ENCODE measurements at regions not wholly inside any gene's neighbourhood (a gene's known extent, or its start where the extent isn't known, plus 50 kb on each side); places are given as distances from the start of the nearest gene placed in this dataset.

- in situ Hi-C loops (cut with MboI; ENCODE audit: low sequenced_read_pairs, unreplicated experiment) = no loop called here
- TF ChIP-seq CTCF (IDR thresholded peaks at IDR 0.05; ENCODE audit: borderline replicate concordance, control extremely low read depth, extremely low read depth, insufficient read depth, missing control alignments) = no peak
- no peak for DNase-seq (ENCODE audit: low spot score)
These were observed 349.9 kb downstream of the TRIB2 start for GRCh38 chr2:13066676-13067075.

GRCh38 chr2:13067508-13067907, 350.8 kb downstream of the TRIB2 start:
- DNase-seq (ENCODE audit: low spot score) = no peak
- in situ Hi-C loops (cut with MboI; ENCODE audit: low sequenced_read_pairs, unreplicated experiment) = no loop called here
- no peak for TF ChIP-seq CTCF (IDR thresholded peaks at IDR 0.05; ENCODE audit: borderline replicate concordance, control extremely low read depth, extremely low read depth, insufficient read depth, missing control alignments)

- in situ Hi-C loops (cut with MboI; ENCODE audit: low sequenced_read_pairs, unreplicated experiment) = no loop called here
- no peak for DNase-seq (ENCODE audit: low spot score)
These were observed 373.2 kb downstream of the TRIB2 start for GRCh38 chr2:13089971-13090370.

GRCh38 chr2:13091455-13091854, 374.7 kb downstream of the TRIB2 start:
- DNase-seq (ENCODE audit: low spot score) = no peak
- in situ Hi-C loops (cut with MboI; ENCODE audit: low sequenced_read_pairs, unreplicated experiment) = no loop called here
- TF ChIP-seq CTCF (IDR thresholded peaks at IDR 0.05; ENCODE audit: borderline replicate concordance, control extremely low read depth, extremely low read depth, insufficient read depth, missing control alignments) = no peak

More at GRCh38 chr2:13089971-13090370, 373.2 kb downstream of the TRIB2 start:
- no peak for TF ChIP-seq CTCF (IDR thresholded peaks at IDR 0.05; ENCODE audit: borderline replicate concordance, control extremely low read depth, extremely low read depth, insufficient read depth, missing control alignments)

GRCh38 chr2:13091861-13092378, 375.2 kb downstream of the TRIB2 start:
- no peak for DNase-seq (ENCODE audit: low spot score)
- no peak for TF ChIP-seq CTCF (IDR thresholded peaks at IDR 0.05; ENCODE audit: borderline replicate concordance, control extremely low read depth, extremely low read depth, insufficient read depth, missing control alignments)
- in situ Hi-C loops (cut with MboI; ENCODE audit: low sequenced_read_pairs, unreplicated experiment) = no loop called here

- in situ Hi-C loops (cut with MboI; ENCODE audit: low sequenced_read_pairs, unreplicated experiment) = no loop called here
- no peak for TF ChIP-seq CTCF (IDR thresholded peaks at IDR 0.05; ENCODE audit: borderline replicate concordance, control extremely low read depth, extremely low read depth, insufficient read depth, missing control alignments)
- DNase-seq (ENCODE audit: low spot score) = no peak
These were observed 376.8 kb downstream of the TRIB2 start for GRCh38 chr2:13093416-13093991.
